H9 (cell line): ENCODE measurements at regions not wholly inside any gene's neighbourhood (a gene's known extent, or its start where the extent isn't known, plus 50 kb on each side); places are given as distances from the start of the nearest gene placed in this dataset.
A peak's percentile ranks its signal among the peaks of the same experiment; 100 is the strongest.

Experiments used
- DNase-seq: peaks from one replicate; pipeline ENCODE4 v3.0.0-alpha.2; 2017
- H2AFZ ChIP-seq: one replicate; pipeline ENCODE4 v1.6.1; 2013; ENCODE audit warnings: mild to moderate bottlenecking, low read length, control low read depth, moderate library complexity
- H2AK5ac ChIP-seq: 2 replicates; pipeline ENCODE4 v1.6.1; 2013; ENCODE audit warnings: low read length, control low read depth, mixed read lengths; ENCODE audit not compliant: insufficient read length
- H2BK120ac ChIP-seq: one replicate; pipeline ENCODE4 v1.6.1; 2013; ENCODE audit warnings: low read depth, mild to moderate bottlenecking, low read length, control low read depth, inconsistent platforms; ENCODE audit not compliant: poor library complexity, severe bottlenecking
- H2BK12ac ChIP-seq: 2 replicates; pipeline ENCODE4 v1.6.1; 2013; ENCODE audit warnings: low read length, control low read depth, mixed read lengths, low read depth; ENCODE audit not compliant: insufficient read length
- H2BK15ac ChIP-seq: 2 replicates; pipeline ENCODE4 v1.6.1; 2013; ENCODE audit warnings: low read depth, low read length, control low read depth
- H2BK20ac ChIP-seq: one replicate; pipeline ENCODE4 v1.6.1; 2013; ENCODE audit warnings: low read depth, mild to moderate bottlenecking, low read length, control low read depth, inconsistent platforms; ENCODE audit not compliant: poor library complexity, severe bottlenecking
- H2BK5ac ChIP-seq: 2 replicates; pipeline ENCODE4 v1.6.1; 2013; ENCODE audit warnings: low read length, control low read depth, mixed read lengths; ENCODE audit not compliant: insufficient read length
- H3K14ac ChIP-seq: 2 replicates; pipeline ENCODE4 v1.6.1; 2013; ENCODE audit warnings: low read length, control low read depth; ENCODE audit not compliant: insufficient read depth
- H3K18ac ChIP-seq: 2 replicates; pipeline ENCODE4 v1.6.1; 2013; ENCODE audit warnings: low read depth, mild to moderate bottlenecking, mixed read lengths, low read length, control low read depth; ENCODE audit not compliant: insufficient read length
- H3K23ac ChIP-seq: 2 replicates; pipeline ENCODE4 v1.6.1; 2013; ENCODE audit warnings: low read length, control low read depth, mixed read lengths, low read depth; ENCODE audit not compliant: insufficient read length
- H3K23me2 ChIP-seq: 2 replicates; pipeline ENCODE4 v1.6.1; 2013; ENCODE audit warnings: low read depth, mild to moderate bottlenecking, mixed read lengths, low read length, control low read depth; ENCODE audit not compliant: insufficient read length, poor library complexity, severe bottlenecking
- H3K27ac ChIP-seq: 2 replicates; pipeline ENCODE4 v1.5.1; 2013; ENCODE audit warnings: low read length, control low read depth, mixed read lengths, low read depth; ENCODE audit not compliant: insufficient read length
- H3K27me3 ChIP-seq: 2 replicates; pipeline ENCODE4 v1.6.1; 2013; ENCODE audit warnings: low read length, control low read depth, inconsistent platforms; ENCODE audit not compliant: insufficient read depth
- H3K4ac ChIP-seq: 2 replicates; pipeline ENCODE4 v1.6.1; 2013; ENCODE audit warnings: low read depth, mild to moderate bottlenecking, control low read depth, inconsistent platforms, low read length, moderate library complexity
- H3K4me1 ChIP-seq: 2 replicates; pipeline ENCODE4 v1.6.1; 2013; ENCODE audit warnings: low read length, control low read depth, inconsistent platforms; ENCODE audit not compliant: insufficient read depth
- H3K4me2 ChIP-seq: 2 replicates; pipeline ENCODE4 v1.6.1; 2013; ENCODE audit warnings: low read length, control low read depth, mixed read lengths; ENCODE audit not compliant: insufficient read length, insufficient read depth
- H3K56ac ChIP-seq: 2 replicates; pipeline ENCODE4 v1.6.1; 2013; ENCODE audit warnings: low read depth, mild to moderate bottlenecking, mixed read lengths, low read length, control low read depth; ENCODE audit not compliant: insufficient read length
- H3K79me1 ChIP-seq: 2 replicates; pipeline ENCODE4 v1.6.1; 2013; ENCODE audit warnings: low read depth, mild to moderate bottlenecking, moderate library complexity, low read length, control low read depth, inconsistent platforms; ENCODE audit not compliant: insufficient read depth, poor library complexity, severe bottlenecking
- H3K79me2 ChIP-seq: 2 replicates; pipeline ENCODE4 v1.6.1; 2013; ENCODE audit warnings: low read length, control low read depth, inconsistent platforms; ENCODE audit not compliant: insufficient read depth
- H3K9ac ChIP-seq: 2 replicates; pipeline ENCODE4 v1.6.1; 2013; ENCODE audit warnings: low read length, control low read depth, mixed read lengths; ENCODE audit not compliant: insufficient read length; ENCODE audit errors: extremely low read depth
- H3K9me3 ChIP-seq: one replicate; pipeline ENCODE4 v1.6.1; 2013; ENCODE audit warnings: low read depth, low read length, inconsistent platforms; ENCODE audit not compliant: control insufficient read depth
- H3T11ph ChIP-seq: one replicate; pipeline ENCODE4 v1.6.1; 2013; ENCODE audit warnings: mild to moderate bottlenecking, low read length, control low read depth, inconsistent platforms
- H4K20me1 ChIP-seq: one replicate; pipeline ENCODE4 v1.6.1; 2013; ENCODE audit not compliant: control insufficient read depth, insufficient read length, insufficient read depth
- H4K5ac ChIP-seq: 2 replicates; pipeline ENCODE4 v1.6.1; 2013; ENCODE audit warnings: low read depth, mild to moderate bottlenecking, mixed read lengths, low read length, control low read depth; ENCODE audit not compliant: insufficient read length
- H4K8ac ChIP-seq: replicated peaks from 2 replicates; pipeline ENCODE4 v1.6.1; 2013; ENCODE audit warnings: low read length, control low read depth, mixed read lengths, low read depth; ENCODE audit not compliant: insufficient read length
- H4K91ac ChIP-seq: 2 replicates; pipeline ENCODE4 v1.6.1; 2013; ENCODE audit warnings: low read depth, mild to moderate bottlenecking, moderate library complexity, mixed read lengths, low read length, control low read depth; ENCODE audit not compliant: insufficient read length
- H3K27ac Mint-ChIP-seq, 3 experiments: 2 replicates in 2 of 3; 3 replicates in 1 of 3; pipeline ENCODE4 v1.8.0; 2020 to 2021; ENCODE audit warnings: mixed read lengths in 3 of 3, mild to moderate bottlenecking in 1 of 3, moderate library complexity in 1 of 3
- H3K27me3 Mint-ChIP-seq: 2 replicates; pipeline ENCODE4 v1.8.0; 2021; ENCODE audit warnings: low read depth, mild to moderate bottlenecking, moderate library complexity, mixed read lengths
- H3K36me3 Mint-ChIP-seq, 3 experiments: 2 replicates in 2 of 3; 3 replicates in 1 of 3; pipeline ENCODE4 v1.8.0; 2020 to 2021; ENCODE audit warnings: low read depth in 3 of 3, mixed read lengths in 3 of 3; ENCODE audit not compliant: insufficient read depth in 1 of 3
- H3K4me1 Mint-ChIP-seq, 2 experiments: 2 replicates each; pipeline ENCODE4 v1.8.0; 2020; ENCODE audit warnings: mixed read lengths in 2 of 2
- H3K4me3 Mint-ChIP-seq, 2 experiments: 2 replicates in 1 of 2; 3 replicates in 1 of 2; pipeline ENCODE4 v1.8.0; 2020 to 2021; ENCODE audit warnings: mild to moderate bottlenecking in 2 of 2, mixed read lengths in 2 of 2, moderate library complexity in 1 of 2
- H3K9me3 Mint-ChIP-seq, 2 experiments: 2 replicates in 1 of 2; 3 replicates in 1 of 2; pipeline ENCODE4 v1.8.0; 2020; ENCODE audit warnings: mild to moderate bottlenecking in 2 of 2, mixed read lengths in 2 of 2, moderate library complexity in 1 of 2
- WGBS: extraction: QIAGEN DNeasy Blood & Tissue Kit; methylation state at CpG from one replicate; pipeline ENCODE4 v1.1.7; 2013; ENCODE audit warnings: missing lambda C conversion rate, low lambda C conversion rate, mixed read lengths; ENCODE audit not compliant: insufficient read length; ENCODE audit errors: extremely low coverage; 5-methylcytosine and 5-hydroxymethylcytosine counted together
- TF ChIP-seq, protein P1 (sequence below): fragments of 200-600 bp; sonication (generic); conservative IDR thresholded peaks from 3 replicates; pipeline ENCODE4 v1.8.0; 2021; ENCODE audit warnings: antibody characterized with exemption, mild to moderate bottlenecking

DNA sequence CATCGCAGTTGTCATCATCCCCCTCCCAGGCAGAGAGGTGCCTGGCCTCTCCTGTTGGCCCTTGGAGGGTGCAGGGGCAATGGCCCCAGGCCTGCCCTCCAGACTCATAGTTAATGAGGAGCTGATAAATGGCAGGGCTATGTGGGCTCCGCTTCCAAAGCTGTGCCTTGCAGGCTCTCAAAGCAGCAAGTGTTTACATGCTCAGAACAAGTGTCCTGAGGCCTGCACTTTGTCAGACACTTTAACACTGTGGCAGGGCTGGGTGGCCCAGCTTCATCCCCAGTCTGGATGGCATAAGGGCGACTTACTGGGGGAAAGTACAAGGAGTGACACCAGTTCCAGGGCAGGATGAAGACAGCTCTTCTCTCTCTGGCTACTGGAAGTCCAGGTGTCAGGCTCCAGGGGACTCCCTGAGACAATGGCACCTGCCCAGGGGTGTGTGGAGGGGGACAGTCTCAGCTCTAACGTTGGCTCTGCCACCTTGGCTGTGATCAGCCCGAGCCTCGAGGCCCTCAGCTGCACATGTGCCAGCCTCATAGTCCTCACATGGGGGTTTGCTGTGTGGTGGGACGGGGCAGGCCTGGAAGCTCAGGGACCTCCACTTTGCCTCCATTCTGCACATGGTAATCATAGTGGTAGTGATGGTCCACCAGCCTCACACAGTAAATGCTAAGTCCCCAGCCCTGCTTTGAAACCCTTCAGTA is 153.4 kb downstream of the BARX1 start:
- H3K27ac Mint-ChIP-seq: no peak overlapping the region
- WGBS: no CpG with 5 or more reads among the region's 7 CpGs
- no peak overlapping the region for H2AFZ ChIP-seq

More for the DNA sequence above, 153.4 kb downstream of the BARX1 start:
- Histone ChIP-seq H3K27me3 (no peaks in the 10 kb centered on the region), H2BK120ac (no peak overlapping the region), H4K20me1 (no peaks in the 10 kb centered on the region), H2BK12ac (no peak overlapping the region), H4K8ac (no peak overlapping the region), H2AK5ac (no peak overlapping the region), H4K91ac (no peak overlapping the region), H3K79me1 (no peaks in the 10 kb centered on the region), H3K4me1 (no peaks in the 10 kb centered on the region), H3K4me2 (no peak overlapping the region), H3K14ac (peak overlapping the region; percentile 6; the same call in 1 of the 2 replicates), H2BK15ac (no peak overlapping the region), H3T11ph (no peak overlapping the region), H2BK20ac (no peak overlapping the region), H2BK5ac (no peak overlapping the region), H4K5ac (no peak overlapping the region), H3K79me2 (no peaks in the 10 kb centered on the region), H3K23me2 (no peaks in the 10 kb centered on the region), H3K27ac (no peak overlapping the region), H3K23ac (no peak overlapping the region), H3K9me3 (no peaks in the 10 kb centered on the region), H3K56ac (no peak overlapping the region), H3K9ac (no peak overlapping the region), H3K4ac (no peak overlapping the region), H3K18ac (no peak overlapping the region)
- TF ChIP-seq, protein P1, sequence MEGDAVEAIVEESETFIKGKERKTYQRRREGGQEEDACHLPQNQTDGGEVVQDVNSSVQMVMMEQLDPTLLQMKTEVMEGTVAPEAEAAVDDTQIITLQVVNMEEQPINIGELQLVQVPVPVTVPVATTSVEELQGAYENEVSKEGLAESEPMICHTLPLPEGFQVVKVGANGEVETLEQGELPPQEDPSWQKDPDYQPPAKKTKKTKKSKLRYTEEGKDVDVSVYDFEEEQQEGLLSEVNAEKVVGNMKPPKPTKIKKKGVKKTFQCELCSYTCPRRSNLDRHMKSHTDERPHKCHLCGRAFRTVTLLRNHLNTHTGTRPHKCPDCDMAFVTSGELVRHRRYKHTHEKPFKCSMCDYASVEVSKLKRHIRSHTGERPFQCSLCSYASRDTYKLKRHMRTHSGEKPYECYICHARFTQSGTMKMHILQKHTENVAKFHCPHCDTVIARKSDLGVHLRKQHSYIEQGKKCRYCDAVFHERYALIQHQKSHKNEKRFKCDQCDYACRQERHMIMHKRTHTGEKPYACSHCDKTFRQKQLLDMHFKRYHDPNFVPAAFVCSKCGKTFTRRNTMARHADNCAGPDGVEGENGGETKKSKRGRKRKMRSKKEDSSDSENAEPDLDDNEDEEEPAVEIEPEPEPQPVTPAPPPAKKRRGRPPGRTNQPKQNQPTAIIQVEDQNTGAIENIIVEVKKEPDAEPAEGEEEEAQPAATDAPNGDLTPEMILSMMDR: no peak
- Mint-ChIP-seq H3K9me3 (peaks cover 7 to 13% of the 10 kb centered on the region in 2 experiments; a peak in 3 of 5 replicates), H3K4me1 (no peaks in the 10 kb centered on the region), H3K27me3 (peaks cover 4% of the 10 kb centered on the region), H3K4me3 (no peak overlapping the region), H3K36me3 (no peaks in the 10 kb centered on the region; a peak in 1 of 7 replicates)
- no peak for DNase-seq
